ENCODE measurements at regions not wholly inside any gene's neighbourhood (a gene's known extent, or its start where the extent isn't known, plus 50 kb on each side); places are given as distances from the start of the nearest gene placed in this dataset.

DNA sequence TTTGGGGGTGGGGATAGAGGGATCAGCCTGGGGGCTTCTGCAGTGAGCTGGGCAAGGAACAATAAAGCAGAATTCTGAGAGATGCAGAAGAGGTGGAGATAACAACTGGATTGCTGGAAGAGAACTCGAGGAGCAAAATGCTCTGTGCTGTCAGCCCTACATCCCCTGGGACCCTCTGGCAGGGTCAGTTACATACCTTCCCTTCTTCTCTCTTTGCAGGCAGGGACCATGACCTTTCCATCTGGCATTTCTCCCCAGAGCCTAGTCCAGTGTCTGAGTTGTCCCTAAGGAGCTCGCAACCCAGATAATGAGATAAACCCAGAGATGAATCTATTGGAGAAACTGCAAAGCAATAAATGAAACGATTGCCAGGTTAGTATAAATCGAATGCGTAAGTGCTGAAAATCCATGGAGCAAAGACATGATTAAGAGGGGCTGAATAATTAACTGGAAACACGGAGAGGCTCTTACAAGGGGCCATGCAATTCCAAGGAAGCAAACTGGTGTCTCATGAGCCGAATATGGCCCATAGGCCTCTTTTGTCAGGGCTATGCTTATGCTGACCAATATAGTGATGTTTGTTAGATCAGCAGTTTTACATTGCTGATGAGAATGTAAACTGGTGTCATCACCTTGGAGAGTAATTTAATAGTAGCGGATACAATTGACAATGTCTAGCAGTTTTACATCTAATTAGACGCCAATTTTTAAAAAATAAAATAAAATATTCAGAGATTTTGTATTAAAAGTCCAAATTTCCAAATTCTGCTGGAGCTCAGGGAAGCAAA lies 129.4 kb upstream of the IRX5 start:
- TF ChIP-seq, protein P1, sequence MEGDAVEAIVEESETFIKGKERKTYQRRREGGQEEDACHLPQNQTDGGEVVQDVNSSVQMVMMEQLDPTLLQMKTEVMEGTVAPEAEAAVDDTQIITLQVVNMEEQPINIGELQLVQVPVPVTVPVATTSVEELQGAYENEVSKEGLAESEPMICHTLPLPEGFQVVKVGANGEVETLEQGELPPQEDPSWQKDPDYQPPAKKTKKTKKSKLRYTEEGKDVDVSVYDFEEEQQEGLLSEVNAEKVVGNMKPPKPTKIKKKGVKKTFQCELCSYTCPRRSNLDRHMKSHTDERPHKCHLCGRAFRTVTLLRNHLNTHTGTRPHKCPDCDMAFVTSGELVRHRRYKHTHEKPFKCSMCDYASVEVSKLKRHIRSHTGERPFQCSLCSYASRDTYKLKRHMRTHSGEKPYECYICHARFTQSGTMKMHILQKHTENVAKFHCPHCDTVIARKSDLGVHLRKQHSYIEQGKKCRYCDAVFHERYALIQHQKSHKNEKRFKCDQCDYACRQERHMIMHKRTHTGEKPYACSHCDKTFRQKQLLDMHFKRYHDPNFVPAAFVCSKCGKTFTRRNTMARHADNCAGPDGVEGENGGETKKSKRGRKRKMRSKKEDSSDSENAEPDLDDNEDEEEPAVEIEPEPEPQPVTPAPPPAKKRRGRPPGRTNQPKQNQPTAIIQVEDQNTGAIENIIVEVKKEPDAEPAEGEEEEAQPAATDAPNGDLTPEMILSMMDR (IDR thresholded peaks at IDR 0.05; ENCODE audit: control insufficient read depth, extremely low read depth, insufficient read depth) = no peak
- no peak for DNase-seq (ENCODE audit: low read depth)
- no peak overlapping the region for H3K4me3 ChIP-seq (ENCODE audit: low read depth, low read length)

DNA sequence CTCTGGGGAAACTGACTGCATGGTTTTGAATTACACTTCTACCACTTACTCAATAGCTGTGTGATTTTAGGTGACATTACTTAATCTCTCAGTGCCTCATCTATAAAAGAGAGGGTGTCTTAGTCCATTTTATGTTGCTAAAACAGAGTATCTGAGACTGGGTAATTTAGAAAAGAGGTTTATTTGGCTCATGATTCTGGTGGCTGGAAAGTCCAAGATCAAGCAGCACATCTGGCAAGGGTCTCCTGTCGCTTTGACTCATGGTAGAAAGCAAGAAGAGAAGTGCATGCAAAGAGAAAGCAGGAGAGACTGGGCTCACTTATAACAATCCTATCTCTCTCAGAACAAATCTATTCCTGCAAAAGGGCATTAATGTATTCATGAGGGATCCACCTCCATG lies 132.4 kb upstream of the IRX5 start:
- TF ChIP-seq, protein P1 (IDR thresholded peaks at IDR 0.05; ENCODE audit: control insufficient read depth, extremely low read depth, insufficient read depth) = no peak

DNA sequence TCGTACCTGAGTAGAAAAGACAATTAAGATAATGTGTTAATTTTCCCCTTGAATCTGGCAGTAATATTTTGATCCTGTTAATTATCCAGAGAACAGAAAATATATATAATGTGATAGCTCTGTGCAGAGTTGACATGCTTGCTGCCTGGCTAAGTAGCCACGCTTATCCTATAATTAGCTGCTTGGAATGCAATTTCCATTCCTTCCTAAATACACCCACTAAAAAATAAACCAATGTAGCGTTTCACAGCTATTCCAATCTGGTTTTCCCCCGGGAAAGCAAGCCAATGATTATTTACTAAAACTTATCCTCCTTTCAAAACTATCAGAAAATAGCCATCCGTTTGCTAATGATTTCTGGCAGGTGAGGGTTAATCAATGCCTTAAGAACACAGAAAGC lies 134.5 kb upstream of the IRX5 start:
- TF ChIP-seq, protein P1 (IDR thresholded peaks at IDR 0.05; ENCODE audit: control insufficient read depth, extremely low read depth, insufficient read depth) = no peak
- H3K4me3 ChIP-seq (ENCODE audit: low read depth, low read length) = no peak overlapping the region
- no peak for DNase-seq (ENCODE audit: low read depth)

More for the DNA sequence above, 132.4 kb upstream of the IRX5 start:
- no peak for DNase-seq (ENCODE audit: low read depth)
- no peak overlapping the region for H3K4me3 ChIP-seq (ENCODE audit: low read depth, low read length)

DNA sequence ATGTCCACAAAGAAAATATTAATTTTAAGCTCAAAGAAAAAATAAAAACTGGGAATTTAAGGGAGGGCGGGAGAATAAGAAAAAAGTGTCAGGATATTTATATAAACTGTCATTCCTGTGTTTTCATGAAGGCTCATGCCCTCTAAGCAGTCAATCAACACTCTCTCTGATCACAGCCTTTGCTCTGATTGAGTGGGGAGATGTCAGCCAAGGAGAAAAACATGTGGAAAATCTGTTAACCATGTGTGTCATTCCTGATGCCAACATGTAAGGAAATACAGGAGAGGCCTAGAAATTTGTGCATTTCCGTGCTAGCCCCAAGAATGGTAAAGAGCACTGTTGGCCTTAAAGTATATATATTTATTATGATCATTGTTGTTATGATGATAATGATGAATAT lies 137.9 kb upstream of the IRX5 start:
- no peak overlapping the region for H3K4me3 ChIP-seq (ENCODE audit: low read depth, low read length)

DNA sequence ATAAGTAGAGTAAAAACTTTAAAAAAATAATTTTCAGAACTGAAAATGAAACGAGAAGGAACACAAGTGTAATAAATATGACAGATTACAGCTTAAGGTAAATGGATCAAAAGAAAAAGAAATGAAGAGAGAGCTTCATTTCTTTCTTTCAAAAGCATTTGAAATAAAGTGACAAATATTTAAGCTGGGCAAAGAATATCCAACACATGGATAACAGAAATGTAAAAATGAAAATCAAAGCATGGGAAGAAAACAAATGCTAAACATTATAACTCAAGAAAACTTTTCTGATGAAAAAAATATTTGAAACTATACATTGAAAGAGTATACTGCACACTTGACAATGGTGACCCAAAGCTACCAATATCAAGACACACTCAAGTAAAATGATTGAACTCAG lies 143.6 kb upstream of the IRX5 start:
- no peak for DNase-seq (ENCODE audit: low read depth)
- TF ChIP-seq, protein P1 (IDR thresholded peaks at IDR 0.05; ENCODE audit: control insufficient read depth, extremely low read depth, insufficient read depth) = no peak
- no peak overlapping the region for H3K4me3 ChIP-seq (ENCODE audit: low read depth, low read length)

More for the DNA sequence above, 137.9 kb upstream of the IRX5 start:
- TF ChIP-seq, protein P1 (IDR thresholded peaks at IDR 0.05; ENCODE audit: control insufficient read depth, extremely low read depth, insufficient read depth) = no peak
- DNase-seq (ENCODE audit: low read depth) = no peak

DNA sequence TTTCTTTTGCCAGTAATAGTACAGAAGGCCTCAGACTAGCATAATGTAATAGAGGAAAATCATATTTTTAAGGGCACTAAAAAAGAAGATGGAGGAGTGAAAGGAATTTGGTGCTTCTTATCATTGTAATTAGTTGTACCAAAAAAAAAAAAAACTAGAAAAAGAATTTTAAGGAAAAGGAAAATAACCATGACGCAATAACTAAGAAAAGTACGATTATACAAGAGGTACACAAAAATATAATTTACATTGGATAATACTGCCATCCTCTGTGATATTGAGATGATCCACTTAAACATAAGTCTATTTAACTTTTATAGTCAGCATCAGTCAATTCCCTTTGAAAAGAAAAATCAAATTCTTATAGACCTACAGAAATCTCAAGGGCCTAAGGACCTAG lies 146.7 kb upstream of the IRX5 start:
- TF ChIP-seq, protein P1 (IDR thresholded peaks at IDR 0.05; ENCODE audit: control insufficient read depth, extremely low read depth, insufficient read depth) = no peak
- no peak overlapping the region for H3K4me3 ChIP-seq (ENCODE audit: low read depth, low read length)
- no peak for DNase-seq (ENCODE audit: low read depth)

DNA sequence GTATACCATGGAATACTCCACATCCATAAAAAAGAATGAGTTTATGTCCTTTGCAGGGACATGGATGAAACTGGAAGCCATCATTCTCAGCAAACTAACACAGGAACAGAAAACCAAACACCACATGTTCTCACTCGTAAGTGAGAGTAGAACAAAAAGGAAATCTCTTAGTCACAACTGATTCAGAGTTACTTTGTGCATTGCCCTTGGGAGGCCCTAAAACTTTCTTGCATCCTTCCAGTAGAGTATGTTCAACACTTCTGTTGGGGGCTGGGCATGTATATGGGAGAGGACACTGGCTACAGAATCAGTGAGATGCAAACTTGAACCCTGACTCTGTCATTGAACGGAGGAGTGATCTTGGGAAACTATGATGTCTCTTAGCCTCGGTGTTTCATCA lies 147.4 kb upstream of the IRX5 start:
- no peak overlapping the region for H3K4me3 ChIP-seq (ENCODE audit: low read depth, low read length)
- DNase-seq (ENCODE audit: low read depth) = no peak
- TF ChIP-seq, protein P1 (IDR thresholded peaks at IDR 0.05; ENCODE audit: control insufficient read depth, extremely low read depth, insufficient read depth) = no peak

Measured in LNCaP clone FGC (cell line).